LoVo (cell line): ENCODE measurements at regions not wholly inside any gene's neighbourhood (a gene's known extent, or its start where the extent isn't known, plus 50 kb on each side); places are given as distances from the start of the nearest gene placed in this dataset.

Experiments
- DNase-seq: peaks from one replicate; pipeline ENCODE4 v3.0.0-alpha.2; 2016; ENCODE audit warnings: low spot score

GRCh38 chr9:18349530-18349929, 124.4 kb upstream of the ADAMTSL1 start:
- no peak for DNase-seq

- DNase-seq, result no peak
These were observed 123.9 kb upstream of the ADAMTSL1 start for GRCh38 chr9:18350036-18350435.

- DNase-seq, result no peak
These were observed 122.9 kb upstream of the ADAMTSL1 start for GRCh38 chr9:18350995-18351595.

GRCh38 chr9:18352711-18353110, 121.2 kb upstream of the ADAMTSL1 start:
- DNase-seq, result no peak

GRCh38 chr9:18353473-18353872, 120.5 kb upstream of the ADAMTSL1 start:
- no peak for DNase-seq

- DNase-seq, result no peak
These were observed 116.6 kb upstream of the ADAMTSL1 start for GRCh38 chr9:18357321-18357720.

- no peak for DNase-seq
These were observed 115.6 kb upstream of the ADAMTSL1 start for GRCh38 chr9:18358325-18358724.

GRCh38 chr9:18359335-18359734, 114.6 kb upstream of the ADAMTSL1 start:
- DNase-seq, result no peak

GRCh38 chr9:18360005-18360404, 113.9 kb upstream of the ADAMTSL1 start:
- no peak for DNase-seq

- DNase-seq, result no peak
These were observed 112.3 kb upstream of the ADAMTSL1 start for GRCh38 chr9:18361646-18362045.

GRCh38 chr9:18362166-18362565, 111.8 kb upstream of the ADAMTSL1 start:
- DNase-seq, result no peak

GRCh38 chr9:18362901-18363685, 110.9 kb upstream of the ADAMTSL1 start:
- DNase-seq, result no peak

GRCh38 chr9:18365651-18366050, 108.3 kb upstream of the ADAMTSL1 start:
- no peak for DNase-seq

- DNase-seq, result no peak
These were observed 107.8 kb upstream of the ADAMTSL1 start for GRCh38 chr9:18366184-18366583.

GRCh38 chr9:18368206-18368605, 105.7 kb upstream of the ADAMTSL1 start:
- no peak for DNase-seq

- no peak for DNase-seq
These were observed 102.8 kb upstream of the ADAMTSL1 start for GRCh38 chr9:18371141-18371540.

GRCh38 chr9:18371621-18372020, 102.3 kb upstream of the ADAMTSL1 start:
- DNase-seq, result no peak

- DNase-seq, result no peak
These were observed 94.7 kb upstream of the ADAMTSL1 start for GRCh38 chr9:18379073-18379811.

- no peak for DNase-seq
These were observed 91.7 kb upstream of the ADAMTSL1 start for GRCh38 chr9:18382243-18382642.

- DNase-seq, result no peak
These were observed 89.9 kb upstream of the ADAMTSL1 start for GRCh38 chr9:18384066-18384465.

GRCh38 chr9:18385696-18386490, 88.1 kb upstream of the ADAMTSL1 start:
- no peak for DNase-seq

GRCh38 chr9:18390393-18390792, 83.6 kb upstream of the ADAMTSL1 start:
- no peak for DNase-seq
